Epithelial cell of prostate (primary cell): ENCODE measurements at regions not wholly inside any gene's neighbourhood (a gene's known extent, or its start where the extent isn't known, plus 50 kb on each side); places are given as distances from the start of the nearest gene placed in this dataset.
"Not testable (repeated sequence)": the region's sequence is repeated elsewhere in the genome, so short reads cannot be mapped to it uniquely, and the experiment has no call there.

ENCODE experiments used
- DNase-seq: peaks from one replicate; pipeline ENCODE4 v3.0.0-alpha.2; 2011; ENCODE audit warnings: low read depth, low spot score
- H3K27ac ChIP-seq: fragments of 450-650 bp; 2 replicates; pipeline ENCODE4 v1.5.1; 2017; ENCODE audit warnings: mild to moderate bottlenecking

DNA sequence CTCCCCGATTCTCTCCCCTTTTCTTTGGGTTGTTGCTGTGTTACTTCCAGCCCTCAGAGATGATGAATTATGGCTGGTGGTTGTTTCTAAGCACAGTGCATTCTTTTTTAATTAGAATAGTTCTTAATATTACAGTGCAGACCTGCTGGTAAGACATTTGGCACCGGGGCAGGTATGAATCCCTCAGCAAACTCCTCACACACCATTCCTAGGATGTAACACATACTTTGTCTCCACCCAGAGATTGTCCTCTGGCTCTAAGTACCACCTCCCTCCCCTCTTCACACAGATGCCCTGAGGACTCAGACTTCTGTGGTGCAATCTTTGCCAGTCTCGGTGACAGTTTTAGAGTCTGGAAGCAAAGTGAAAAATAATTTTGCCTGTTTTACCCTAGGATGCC, 143.1 kb downstream of the HLX start:
- DNase-seq = no peak
- H3K27ac ChIP-seq = no peak overlapping the region

DNA sequence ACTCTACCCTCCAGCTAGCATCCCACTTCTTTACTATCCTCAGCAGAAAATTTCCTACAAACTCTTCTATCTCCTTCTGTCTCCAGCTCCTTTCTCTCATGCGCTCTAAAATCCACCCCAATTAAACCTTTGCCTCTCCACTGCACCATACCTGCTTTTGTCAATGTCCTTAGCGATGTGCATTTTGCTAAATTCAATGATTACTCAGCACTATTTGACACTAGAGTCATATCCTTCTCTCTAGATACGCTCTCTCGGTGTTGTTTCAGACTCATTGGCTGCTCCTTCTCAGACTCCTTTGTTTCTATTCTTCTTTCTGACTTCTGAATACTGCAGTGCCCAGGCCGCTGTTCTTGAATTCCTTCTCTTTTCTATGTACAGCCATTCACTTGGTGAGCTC, 144.2 kb downstream of the HLX start:
- no peak for DNase-seq
- H3K27ac ChIP-seq = no peak overlapping the region

DNA sequence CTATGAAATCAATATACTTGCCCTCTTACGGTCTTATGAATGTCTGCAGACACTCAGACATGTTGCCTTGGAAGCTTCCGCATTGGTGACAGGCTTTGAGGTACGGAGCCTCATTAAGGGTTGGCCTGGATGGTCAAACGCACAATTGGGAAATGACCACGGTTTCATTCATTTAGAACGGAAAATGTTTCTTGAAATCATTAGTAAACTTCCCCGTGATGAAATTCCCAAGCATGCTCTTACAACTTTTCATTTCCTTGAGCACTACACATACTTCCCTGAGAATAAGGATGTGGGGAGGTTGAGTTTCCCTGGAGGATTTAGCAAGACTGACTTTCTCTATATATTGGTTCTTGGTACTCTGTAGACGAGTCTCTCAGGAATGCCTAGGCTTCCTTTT, 146.3 kb downstream of the HLX start:
- no peak overlapping the region for H3K27ac ChIP-seq
- DNase-seq = no peak

DNA sequence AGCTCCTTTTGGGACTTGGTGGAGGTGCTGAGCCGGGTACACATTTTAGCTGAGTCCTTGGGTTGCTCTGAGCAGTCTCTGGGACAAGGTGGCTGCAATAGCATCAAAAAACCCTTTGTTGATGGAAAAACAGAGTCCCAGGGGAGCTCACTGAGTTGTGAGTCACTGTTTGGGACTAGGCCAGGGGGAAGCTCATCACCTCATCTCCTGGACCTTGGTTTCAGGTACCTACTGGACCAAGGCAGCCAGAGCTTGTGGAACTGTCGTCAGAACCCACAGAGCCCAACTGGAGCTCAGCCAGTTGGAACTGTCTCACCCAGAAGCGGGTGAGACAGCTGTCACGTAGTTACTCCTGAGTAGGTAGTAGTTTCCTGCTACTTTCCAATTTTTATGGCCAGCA, 146.7 kb downstream of the HLX start:
- H3K27ac ChIP-seq = no peak overlapping the region
- no peak for DNase-seq

DNA sequence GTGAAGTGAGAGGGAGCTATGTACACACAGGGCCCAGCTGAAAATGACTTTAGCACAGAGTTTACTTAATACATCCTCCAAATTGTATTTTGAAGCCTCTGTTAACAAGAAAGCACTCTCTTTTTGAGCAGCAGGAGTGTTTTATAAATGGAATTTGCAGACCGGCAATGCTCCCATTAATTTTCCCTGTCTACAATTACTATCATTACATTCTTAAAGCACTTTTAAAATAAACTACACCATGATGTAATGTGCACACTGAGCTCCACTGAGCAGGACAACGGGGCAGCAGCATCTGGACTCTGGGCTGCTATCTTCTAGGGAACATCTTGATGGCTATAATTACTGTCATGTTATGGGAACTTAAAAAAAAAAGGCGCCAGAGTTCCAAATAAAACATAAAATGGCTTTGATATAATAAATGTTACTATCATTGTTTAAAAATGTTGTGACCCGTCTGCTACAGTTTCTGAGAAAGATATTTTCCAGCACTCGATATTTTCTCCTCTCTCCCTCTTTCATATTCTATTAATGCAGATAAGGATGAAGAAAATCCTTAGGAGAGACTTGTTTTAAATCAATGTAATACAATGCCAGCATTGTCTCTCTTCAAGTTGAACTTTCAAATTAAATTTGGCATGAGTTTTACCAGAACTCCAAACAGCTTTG, 150.9 kb downstream of the HLX start:
- no peak overlapping the region for H3K27ac ChIP-seq
- DNase-seq = no peak

DNA sequence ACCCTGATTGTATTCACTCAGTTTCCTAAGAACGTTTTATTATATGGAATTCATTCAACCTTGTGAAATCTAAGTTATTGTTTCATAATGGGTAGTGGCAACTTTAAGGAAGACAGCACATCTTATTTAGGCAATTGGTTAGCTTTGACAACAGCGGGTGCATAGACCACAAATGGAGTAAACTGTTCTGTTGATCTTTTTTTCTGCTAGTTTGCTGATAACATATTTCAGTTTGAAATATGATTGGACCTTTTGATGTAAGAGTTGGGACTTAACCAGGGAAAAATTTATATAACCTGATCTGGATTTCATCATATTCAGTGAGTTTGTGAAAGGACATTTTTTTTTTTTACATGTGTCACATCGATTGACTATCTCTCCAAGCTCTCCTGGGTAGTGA, 151.7 kb downstream of the HLX start:
- no peak for DNase-seq
- no peak overlapping the region for H3K27ac ChIP-seq

DNA sequence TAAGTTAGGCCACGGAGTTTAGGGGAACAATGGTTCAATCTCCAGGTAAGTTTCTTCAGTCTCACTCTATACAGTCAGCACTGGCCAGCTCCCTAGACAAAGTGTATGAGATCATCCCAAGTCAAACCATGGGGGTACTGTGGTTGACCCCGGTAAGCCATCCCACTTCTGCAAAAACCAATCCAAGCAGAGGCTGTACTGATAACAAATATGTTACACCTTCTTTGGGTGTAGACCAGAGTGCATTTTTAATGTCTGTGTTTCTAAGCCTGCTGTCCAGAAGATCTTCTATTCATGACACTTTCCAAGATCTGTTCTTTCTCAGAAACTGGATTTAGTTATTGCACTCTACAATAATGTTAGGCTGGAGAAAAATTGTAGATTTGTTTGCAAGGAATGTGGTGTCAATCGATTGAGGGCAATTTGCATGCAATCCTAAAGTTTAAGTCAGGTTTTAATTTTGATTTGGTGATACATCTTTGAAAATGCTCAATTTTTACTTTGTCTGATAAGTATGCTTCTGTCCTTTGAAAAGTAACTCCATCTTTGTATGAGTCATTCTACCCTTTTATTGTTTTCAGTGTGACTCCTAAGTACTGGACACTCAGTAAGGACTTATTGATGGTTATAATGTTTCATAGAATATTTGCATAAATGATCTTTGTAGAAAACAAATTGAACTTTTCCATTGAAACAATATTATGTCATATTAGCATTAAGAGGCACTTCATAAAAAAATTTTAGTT, 152.4 kb downstream of the HLX start:
- no peak for DNase-seq
- no peak overlapping the region for H3K27ac ChIP-seq

DNA sequence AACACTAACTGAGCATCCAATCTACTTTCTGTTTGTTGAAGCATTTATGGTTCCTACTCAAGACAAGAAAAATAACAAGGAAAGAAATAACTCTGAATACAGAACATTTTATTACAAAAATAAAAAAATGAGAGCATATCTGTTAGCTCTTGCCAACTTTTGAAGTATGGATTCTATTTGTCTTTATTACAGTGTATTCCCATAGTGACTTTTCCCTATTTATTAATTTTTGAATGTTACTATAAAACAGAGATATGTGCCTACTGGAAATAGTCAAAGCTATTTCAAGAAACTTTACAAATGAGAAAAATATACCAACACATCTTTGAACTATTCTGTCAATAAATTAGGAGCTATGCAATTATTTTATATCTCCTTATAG, 153.0 kb downstream of the HLX start:
- no peak overlapping the region for H3K27ac ChIP-seq
- DNase-seq = no peak

DNA sequence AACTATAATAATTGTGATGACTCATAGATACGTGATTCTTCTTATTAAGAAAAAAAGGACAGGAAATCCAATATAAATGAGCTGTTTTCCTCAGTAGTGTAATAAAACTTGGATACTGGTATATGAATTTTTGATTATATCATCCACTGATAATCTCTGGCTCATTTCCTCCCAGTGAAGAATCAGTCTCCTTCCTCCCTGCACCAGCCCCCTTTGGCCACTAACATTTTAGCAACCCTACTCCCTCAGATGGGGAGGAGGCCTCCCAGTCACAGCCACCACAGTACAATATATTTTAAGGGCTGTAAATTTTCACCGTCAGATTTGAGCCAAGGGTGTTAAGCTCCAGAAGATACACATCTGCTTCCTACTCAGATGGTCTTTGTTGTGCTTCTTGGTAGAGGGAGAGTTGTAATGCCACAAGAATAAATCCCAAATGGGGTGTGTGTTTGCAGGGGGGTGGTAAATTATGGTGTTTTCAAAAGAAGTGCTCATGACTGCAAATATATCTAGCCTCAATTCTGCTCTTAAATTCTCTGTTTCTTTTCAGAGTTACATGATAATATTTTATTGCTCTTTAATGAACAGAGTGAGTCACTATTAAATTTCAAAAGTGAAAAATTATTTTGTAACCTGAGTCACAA, 153.5 kb downstream of the HLX start:
- H3K27ac ChIP-seq = no peak overlapping the region
- no peak for DNase-seq

DNA sequence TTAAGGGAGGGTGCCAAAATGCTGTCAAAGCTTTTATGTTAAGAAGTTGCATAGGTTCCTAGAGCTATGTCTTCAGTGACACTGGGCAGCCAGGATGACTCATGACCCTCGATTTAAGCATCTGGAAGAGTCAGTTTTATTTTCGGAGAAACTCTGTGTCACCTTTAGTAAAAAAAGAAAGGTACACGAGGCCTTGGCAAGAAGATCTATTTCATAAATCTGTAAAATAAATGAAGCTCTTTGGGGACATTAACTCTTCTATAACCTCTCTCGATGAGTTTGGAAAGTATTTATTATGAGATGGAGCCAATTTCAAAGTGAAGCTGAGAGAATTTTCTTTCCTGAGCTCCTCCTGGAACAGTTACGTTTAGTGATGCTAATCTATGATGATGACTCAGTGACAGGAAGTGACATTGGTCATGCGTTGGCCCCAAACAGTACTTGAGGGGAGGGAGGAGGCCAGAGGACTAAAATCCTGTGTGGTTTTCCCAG, 156.5 kb downstream of the HLX start:
- DNase-seq = peak; percentile 12
- H3K27ac ChIP-seq = peak overlapping the region; percentile 4

DNA sequence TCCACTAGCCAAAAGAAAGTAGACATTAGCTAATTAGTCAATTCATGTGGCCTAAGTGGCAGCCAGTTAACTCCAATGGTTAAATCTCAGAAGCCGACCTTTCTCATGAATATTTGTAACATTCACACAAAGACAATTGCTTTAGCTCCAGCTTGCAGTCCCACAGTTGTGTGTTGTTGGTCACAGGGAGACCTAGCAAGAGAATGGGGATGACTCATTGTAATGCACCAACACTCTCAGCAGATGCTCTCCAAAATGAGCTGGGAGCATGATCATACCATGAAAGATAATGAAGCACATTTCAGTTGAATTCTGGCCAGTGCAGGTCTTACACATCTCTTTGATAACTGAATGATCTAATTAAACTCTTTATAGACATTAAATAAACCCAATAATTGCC, 160.4 kb downstream of the HLX start:
- H3K27ac ChIP-seq = no peak overlapping the region
- no peak for DNase-seq

DNA sequence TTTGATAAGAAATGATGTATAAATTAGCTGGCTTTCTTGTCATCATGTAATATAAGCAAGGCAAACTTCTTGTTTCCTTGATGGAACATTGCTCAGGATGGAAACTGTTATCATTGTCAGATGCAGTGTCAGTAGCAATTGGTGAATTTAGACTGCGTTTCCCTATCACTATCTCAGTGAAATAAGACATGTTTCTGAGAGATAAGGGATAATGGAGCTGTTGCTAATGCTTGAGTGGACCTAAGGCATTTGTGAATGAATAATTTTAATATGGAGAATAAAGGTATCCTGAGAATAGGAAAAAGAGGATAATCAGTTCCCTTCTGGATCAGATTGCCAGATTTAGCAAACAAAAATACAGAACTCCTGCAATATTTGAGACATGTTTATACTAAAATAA, 160.9 kb downstream of the HLX start:
- no peak overlapping the region for H3K27ac ChIP-seq
- no peak for DNase-seq

DNA sequence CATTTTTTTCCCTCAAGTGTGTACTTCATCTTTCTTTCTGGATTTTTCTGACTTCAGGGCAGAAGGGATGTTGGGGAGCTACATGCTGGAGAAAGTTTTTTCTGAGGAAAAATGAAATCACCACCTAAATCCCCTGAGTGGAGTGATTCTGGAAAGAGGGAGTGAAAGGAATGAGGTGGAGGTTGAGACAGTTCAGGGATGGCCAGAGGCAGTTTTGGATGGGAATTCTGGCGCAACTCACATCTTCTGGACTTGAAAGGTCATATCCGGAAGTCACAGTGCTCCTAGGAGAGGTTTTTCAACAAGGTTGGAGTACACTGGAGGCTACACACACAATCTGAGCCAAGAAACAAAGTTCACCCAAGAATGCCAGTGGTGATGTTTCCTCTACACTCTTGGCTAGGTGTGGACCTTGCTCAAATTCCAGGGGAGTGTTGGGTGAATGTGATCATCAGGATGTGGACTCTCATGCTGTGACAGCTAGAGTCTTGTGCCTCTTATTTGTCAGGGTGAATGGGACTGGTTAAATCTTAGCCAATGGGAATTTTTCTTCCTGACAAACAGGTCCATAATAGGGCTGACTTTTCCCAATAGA, 161.5 kb downstream of the HLX start:
- H3K27ac ChIP-seq = no peak overlapping the region
- no peak for DNase-seq

DNA sequence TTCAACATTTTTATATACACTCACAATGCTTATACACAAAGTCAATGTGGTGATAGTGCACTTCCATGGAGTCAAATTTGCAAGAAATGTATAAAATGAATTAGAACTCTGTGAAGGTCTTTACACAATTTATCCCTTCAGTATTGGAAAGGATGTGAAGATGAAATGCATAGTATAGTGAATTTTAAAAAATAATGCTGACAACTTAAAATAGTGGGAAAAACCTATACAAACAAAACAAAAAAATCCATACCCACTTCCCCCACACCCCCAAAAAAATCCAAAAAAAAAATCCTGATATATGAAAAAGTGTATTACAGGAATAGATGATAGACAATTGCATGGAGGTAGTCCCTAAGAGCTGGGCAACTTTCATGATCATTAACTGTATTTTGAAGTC, 165.3 kb downstream of the HLX start:
- DNase-seq = no peak
- no peak overlapping the region for H3K27ac ChIP-seq

DNA sequence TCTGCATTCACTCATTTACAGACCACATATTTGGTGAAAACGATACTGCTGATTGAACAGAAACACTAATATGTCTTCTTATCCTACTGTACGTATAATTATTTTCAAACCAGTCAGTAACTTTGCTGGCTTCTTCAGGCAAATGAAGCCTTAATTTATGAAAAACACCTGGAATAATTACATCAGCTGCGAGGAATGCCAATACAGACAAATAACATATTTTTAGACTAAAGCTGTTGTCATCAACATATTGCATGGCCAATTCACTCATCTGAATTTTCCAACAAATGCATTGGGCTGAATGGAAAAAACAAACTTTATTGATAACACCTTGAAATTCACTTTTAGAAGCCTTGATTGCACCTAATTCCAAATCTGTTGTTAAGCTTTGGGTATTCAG, 165.9 kb downstream of the HLX start:
- no peak overlapping the region for H3K27ac ChIP-seq
- DNase-seq = no peak

DNA sequence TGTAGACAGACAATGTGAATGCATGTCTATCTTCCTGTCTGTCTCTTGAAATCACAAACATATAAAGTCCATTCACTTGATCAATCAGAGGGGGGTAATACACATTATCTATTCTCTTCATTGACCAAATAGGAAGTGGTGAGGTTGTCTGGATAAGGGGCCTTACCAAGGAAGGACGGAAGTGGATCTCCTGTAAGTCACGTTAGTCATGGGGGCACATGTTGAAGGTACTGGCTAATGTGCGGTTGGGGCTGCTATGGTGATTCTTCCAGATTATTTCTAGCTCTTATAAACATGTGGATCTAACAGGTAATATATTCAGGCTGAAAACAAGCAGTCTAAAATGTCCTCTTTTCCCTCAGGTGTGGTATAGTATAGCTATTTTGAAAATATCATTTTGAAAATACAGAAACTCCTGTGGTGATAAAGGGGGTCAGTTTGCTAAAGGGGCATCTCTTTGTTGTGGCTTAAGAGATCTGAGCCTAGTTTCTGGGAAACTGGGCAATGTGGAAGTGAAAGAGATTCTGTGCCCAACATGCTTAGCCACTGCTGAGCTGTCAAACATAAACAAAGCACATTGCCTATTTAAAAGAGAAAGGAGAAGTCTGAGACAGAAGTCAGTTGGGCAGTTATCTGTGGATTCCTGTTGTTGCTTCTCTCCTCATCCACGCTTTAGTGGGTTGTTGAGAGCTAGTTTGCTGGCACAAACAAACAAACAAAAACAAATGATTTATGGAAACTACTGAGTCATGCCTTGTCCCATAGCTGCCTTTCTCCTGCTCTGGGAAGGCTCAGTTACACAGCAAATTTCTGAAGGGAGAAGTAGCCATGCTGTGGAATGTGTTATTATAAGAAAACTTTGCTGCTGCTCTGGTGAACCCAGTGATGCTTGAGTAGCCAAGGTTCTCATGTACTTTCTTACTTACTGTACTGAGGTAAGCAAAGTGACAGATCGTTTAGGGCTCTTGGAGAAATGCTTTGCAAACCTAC, 166.9 kb downstream of the HLX start:
- no peak for DNase-seq
- H3K27ac ChIP-seq = no peak overlapping the region

DNA sequence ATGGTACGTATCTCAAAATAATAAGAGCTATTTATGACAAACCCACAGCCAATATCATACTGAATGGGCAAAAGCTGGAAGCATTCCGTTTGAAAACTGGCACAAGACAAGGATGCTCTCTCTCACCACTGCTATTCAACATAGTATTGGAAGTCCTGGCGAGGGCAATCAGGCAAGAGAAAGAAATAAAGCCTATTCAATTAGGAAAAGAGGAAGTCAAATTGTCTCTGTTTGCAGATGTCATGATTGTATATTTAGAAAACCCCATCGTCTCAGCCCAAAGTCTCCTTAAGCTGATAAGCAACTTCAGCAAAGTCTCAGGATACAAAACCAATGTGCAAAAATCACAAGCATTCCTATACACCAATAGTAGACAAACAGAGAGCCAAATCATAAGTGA, 172.1 kb downstream of the HLX start:
- not testable (repeated sequence) for H3K27ac ChIP-seq, DNase-seq

DNA sequence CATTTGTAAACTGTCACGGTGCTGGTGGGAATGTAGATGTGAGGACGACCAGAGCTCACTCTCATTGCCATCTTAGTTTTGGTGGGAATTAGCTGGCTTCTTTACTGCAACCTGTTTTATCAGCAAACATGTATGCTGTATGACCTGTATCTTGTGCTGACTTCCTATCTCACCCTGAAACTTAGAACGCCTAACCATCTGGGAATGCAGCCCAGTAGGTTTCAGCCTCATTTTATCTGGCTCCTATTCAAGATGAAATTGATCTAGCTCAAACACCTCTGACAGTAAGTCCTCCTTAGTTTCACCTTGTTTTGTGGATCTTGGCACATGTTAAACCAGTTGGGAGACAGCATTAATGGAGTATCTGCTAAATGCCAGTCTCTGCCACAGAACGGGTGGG, 174.6 kb downstream of the HLX start:
- no peak for DNase-seq
- no peak overlapping the region for H3K27ac ChIP-seq

DNA sequence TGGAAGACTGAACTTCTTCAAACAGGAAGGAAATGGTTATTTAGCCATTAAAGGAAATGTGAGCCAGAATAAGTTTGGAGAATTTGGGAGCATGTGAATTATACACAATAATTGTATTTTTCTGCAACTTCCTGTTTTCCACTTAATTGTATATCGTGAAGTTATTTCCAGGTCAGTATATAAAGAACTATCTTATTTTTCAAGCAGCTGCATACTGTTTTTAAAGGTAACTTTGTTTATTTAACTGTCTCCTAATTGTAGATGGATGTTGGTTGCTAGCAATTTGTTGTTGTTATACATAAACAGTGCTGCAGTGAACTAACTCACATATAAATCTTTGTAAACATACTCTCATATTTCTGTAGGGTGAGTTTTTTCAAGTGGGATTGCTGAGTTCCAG, 180.3 kb downstream of the HLX start:
- no peak for DNase-seq
- no peak overlapping the region for H3K27ac ChIP-seq

DNA sequence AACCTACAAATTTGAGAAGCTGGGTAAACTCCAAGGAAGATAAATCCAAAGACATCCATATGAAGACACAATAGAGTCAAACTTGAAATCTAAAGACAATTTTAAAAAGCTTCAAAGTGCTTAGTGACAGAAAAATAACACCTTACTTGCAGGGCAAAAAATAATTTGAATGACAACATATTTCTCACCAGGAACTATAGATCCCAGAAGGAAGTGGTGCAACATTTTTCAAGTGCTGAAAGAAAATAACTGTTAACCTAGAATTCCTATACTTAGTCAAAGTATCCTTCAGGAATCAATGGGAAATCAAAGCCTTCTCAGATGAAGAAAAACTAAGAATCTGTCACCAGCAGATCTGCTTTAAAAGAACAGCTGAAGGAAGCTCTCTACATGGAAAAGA, 184.4 kb downstream of the HLX start:
- no peak for DNase-seq
- no peak overlapping the region for H3K27ac ChIP-seq
